HCT116 (cell line): ENCODE measurements at regions not wholly inside any gene's neighbourhood (a gene's known extent, or its start where the extent isn't known, plus 50 kb on each side); places are given as distances from the start of the nearest gene placed in this dataset.

Experiments
- ATAC-seq: fragments of 200-7000 bp; cut with Tn5 transposase; 2 replicates; pipeline ENCODE4 v1.9.1; 2020; ENCODE audit warnings: mild to moderate bottlenecking, moderate library complexity
- BruUV-seq: library from RNA; stranded (reverse); fragments of 400-500 nt; replicated peaks from 2 replicates; lab custom pipeline; 2021; lab: Mats Ljungman, UMichigan
- CTCF ChIA-PET: fragments of 300-600 bp; sonication (Branson Sonifier 250); formaldehyde crosslinking; loops from one replicate; lab custom pipeline; 2021; ENCODE audit warnings: antibody characterized with exemption; lab: Charles Lee
- POLR2A ChIA-PET: fragments of 300-600, 350-600 bp; sonication (Branson Sonifier 250); formaldehyde crosslinking; loops from one replicate; lab custom pipeline; 2021; ENCODE audit warnings: antibody characterized with exemption; lab: Charles Lee
- RAD21 ChIA-PET, 2 experiments: fragments of 300-600 bp; sonication (Branson Sonifier 250); formaldehyde crosslinking; loops; one replicate each; lab custom pipeline; 2023; ENCODE audit warnings: low total read pairs in 2 of 2; ENCODE audit not compliant: uncharacterized antibody in 2 of 2, unreplicated experiment in 2 of 2, low non-redundant PET in 1 of 2; lab: Charles Lee
- DNase-seq: peaks from one replicate; pipeline ENCODE4 v3.0.0-alpha.2; 2010; ENCODE audit warnings: low read depth, low spot score
- H2AFZ ChIP-seq: fragments of 200-600 bp; shearing (Covaris generic), sonication (generic); 2 replicates; pipeline ENCODE4 v1.6.1; 2017; ENCODE audit warnings: low read depth, mixed run types, mixed read lengths, antibody characterized with exemption, low read length; ENCODE audit not compliant: poor library complexity, severe bottlenecking
- H3K27ac ChIP-seq: 2 replicates; pipeline ENCODE4 v1.5.1; 2012; ENCODE audit warnings: low read depth, low read length
- H3K27me3 ChIP-seq: fragments of 200-600 bp; sonication (generic); 2 replicates; pipeline ENCODE4 v1.6.1; 2016; ENCODE audit warnings: mixed run types, low read length, mixed read lengths; ENCODE audit not compliant: insufficient read depth
- H3K36me3 ChIP-seq, 2 experiments: fragments of 200-500 bp in 1 of 2; fragments of 200-600 bp in 1 of 2; sonication (Bioruptor generic) in 1 of 2; sonication (generic) in 1 of 2; 2 replicates each; pipeline versions ENCODE4 v1.5.1 to v1.6.1; 2014 to 2016; ENCODE audit warnings: low read length in 2 of 2, inconsistent platforms in 1 of 2, mixed read lengths in 1 of 2, mixed run types in 1 of 2; ENCODE audit not compliant: insufficient read depth in 2 of 2, control insufficient read depth in 1 of 2
- H3K4me1 ChIP-seq, 2 experiments: fragments of 200-600 bp in 1 of 2; sonication (generic) in 1 of 2; 2 replicates each; pipeline versions ENCODE4 v1.5.1 to v1.6.1; 2012 to 2017; ENCODE audit warnings: low read length in 2 of 2, inconsistent platforms in 1 of 2, mild to moderate bottlenecking in 1 of 2, mixed read lengths in 1 of 2, mixed run types in 1 of 2, moderate library complexity in 1 of 2; ENCODE audit not compliant: insufficient read depth in 2 of 2, control insufficient read depth in 1 of 2
- H3K4me2 ChIP-seq: fragments of 200-600 bp; sonication (generic); 2 replicates; pipeline ENCODE4 v1.6.1; 2017; ENCODE audit warnings: mixed run types, low read length, mixed read lengths
- H3K4me3 ChIP-seq, 2 experiments: fragments of 200-600 bp in 1 of 2; sonication (generic) in 1 of 2; replicated peaks in 1 of 2; 2 replicates each; pipeline ENCODE4 v1.5.1; 2011 to 2016; ENCODE audit warnings: low read length in 2 of 2, control low read depth in 1 of 2, low read depth in 1 of 2, mild to moderate bottlenecking in 1 of 2, mixed read lengths in 1 of 2, mixed run types in 1 of 2
- H3K79me2 ChIP-seq: fragments of 200-600 bp; sonication (generic); 2 replicates; pipeline ENCODE4 v1.6.1; 2017; ENCODE audit warnings: mild to moderate bottlenecking, mixed run types, low read length, moderate library complexity, mixed read lengths; ENCODE audit not compliant: insufficient read depth
- H3K9ac ChIP-seq: fragments of 200-600 bp; sonication (generic); 2 replicates; pipeline ENCODE4 v1.6.1; 2016; ENCODE audit warnings: low read length, mixed read lengths
- H3K9me2 ChIP-seq: fragments of 200-600 bp; sonication (generic), shearing (Covaris generic); 2 replicates; pipeline ENCODE4 v1.6.1; 2017; ENCODE audit warnings: mixed run types, mild to moderate bottlenecking, moderate library complexity; ENCODE audit not compliant: insufficient read depth
- H3K9me3 ChIP-seq, 2 experiments: fragments of 200-500 bp in 1 of 2; fragments of 200-600 bp in 1 of 2; sonication (Bioruptor generic) in 1 of 2; sonication (generic) in 1 of 2; 2 replicates each; pipeline ENCODE4 v1.6.1; 2014 to 2017; ENCODE audit warnings: low read length in 2 of 2, mixed read lengths in 2 of 2, inconsistent platforms in 1 of 2, low read depth in 1 of 2, mild to moderate bottlenecking in 1 of 2, mixed run types in 1 of 2, moderate library complexity in 1 of 2; ENCODE audit not compliant: control insufficient read depth in 1 of 2, insufficient read depth in 1 of 2
- H4K20me1 ChIP-seq: fragments of 200-600 bp; sonication (generic), shearing (Covaris generic); 2 replicates; pipeline ENCODE4 v1.6.1; 2017; ENCODE audit warnings: mixed run types, mild to moderate bottlenecking, moderate library complexity; ENCODE audit not compliant: insufficient read depth
- EGR1 ChIP-seq: IDR thresholded peaks from 2 replicates; pipeline ENCODE4 v1.6.1; 2012; ENCODE audit warnings: low read depth
- ELF1 ChIP-seq: IDR thresholded peaks from 2 replicates; pipeline ENCODE4 v1.6.1; 2012; ENCODE audit warnings: low read depth, borderline replicate concordance
- EZH2 ChIP-seq: fragments of 200-600 bp; sonication (generic); IDR thresholded peaks from 2 replicates; pipeline ENCODE4 v1.6.1; 2017; ENCODE audit warnings: antibody characterized with exemption, mixed run types
- FOSL1 ChIP-seq: IDR thresholded peaks from 2 replicates; pipeline ENCODE4 v1.6.1; 2012; ENCODE audit warnings: low read depth
- JUND ChIP-seq: IDR thresholded peaks from 2 replicates; pipeline ENCODE4 v1.6.1; 2012
- POLR2AphosphoS5 ChIP-seq: IDR thresholded peaks from 2 replicates; pipeline ENCODE4 v1.6.1; 2011; ENCODE audit warnings: mild to moderate bottlenecking, low read depth, low read length, moderate library complexity
- RAD21 ChIP-seq: IDR thresholded peaks from 2 replicates; pipeline ENCODE4 v1.6.1; 2012; ENCODE audit warnings: low read depth, mild to moderate bottlenecking
- SIN3A ChIP-seq: IDR thresholded peaks from 2 replicates; pipeline ENCODE4 v1.6.1; 2012; ENCODE audit warnings: low read depth
- SP1 ChIP-seq: IDR thresholded peaks from 2 replicates; pipeline ENCODE4 v1.6.1; 2012; ENCODE audit warnings: low read depth
- YY1 ChIP-seq: IDR thresholded peaks from 2 replicates; pipeline ENCODE4 v1.6.1; 2011; ENCODE audit warnings: low read length, low read depth, moderate library complexity, mild to moderate bottlenecking; ENCODE audit not compliant: insufficient replicate concordance; ENCODE audit errors: extremely low read depth
- ZFX ChIP-seq: fragments of 450-650 bp; IDR thresholded peaks from 2 replicates; pipeline ENCODE4 v1.6.1; 2017
- ZNF274 ChIP-seq: fragments of 200-500 bp; sonication (Bioruptor generic); IDR thresholded peaks from 2 replicates; pipeline ENCODE4 v1.6.1; 2014; ENCODE audit warnings: mild to moderate bottlenecking, low read depth, low read length, inconsistent platforms
- intact Hi-C: fragments of 100-400 bp; cut with micrococcal nuclease; formaldehyde crosslinking; loops from 2 replicates; pipeline ENCODE4 v1.10.0; 2022
- TF ChIP-seq, protein P1 (sequence below): IDR thresholded peaks from 2 replicates; pipeline ENCODE4 v1.6.1; 2012
- TF ChIP-seq, protein P2 (sequence below): IDR thresholded peaks from 2 replicates; pipeline ENCODE4 v1.6.1; 2011; ENCODE audit warnings: mild to moderate bottlenecking, low read length, moderate library complexity; ENCODE audit not compliant: insufficient replicate concordance; ENCODE audit errors: extremely low read depth

DNA sequence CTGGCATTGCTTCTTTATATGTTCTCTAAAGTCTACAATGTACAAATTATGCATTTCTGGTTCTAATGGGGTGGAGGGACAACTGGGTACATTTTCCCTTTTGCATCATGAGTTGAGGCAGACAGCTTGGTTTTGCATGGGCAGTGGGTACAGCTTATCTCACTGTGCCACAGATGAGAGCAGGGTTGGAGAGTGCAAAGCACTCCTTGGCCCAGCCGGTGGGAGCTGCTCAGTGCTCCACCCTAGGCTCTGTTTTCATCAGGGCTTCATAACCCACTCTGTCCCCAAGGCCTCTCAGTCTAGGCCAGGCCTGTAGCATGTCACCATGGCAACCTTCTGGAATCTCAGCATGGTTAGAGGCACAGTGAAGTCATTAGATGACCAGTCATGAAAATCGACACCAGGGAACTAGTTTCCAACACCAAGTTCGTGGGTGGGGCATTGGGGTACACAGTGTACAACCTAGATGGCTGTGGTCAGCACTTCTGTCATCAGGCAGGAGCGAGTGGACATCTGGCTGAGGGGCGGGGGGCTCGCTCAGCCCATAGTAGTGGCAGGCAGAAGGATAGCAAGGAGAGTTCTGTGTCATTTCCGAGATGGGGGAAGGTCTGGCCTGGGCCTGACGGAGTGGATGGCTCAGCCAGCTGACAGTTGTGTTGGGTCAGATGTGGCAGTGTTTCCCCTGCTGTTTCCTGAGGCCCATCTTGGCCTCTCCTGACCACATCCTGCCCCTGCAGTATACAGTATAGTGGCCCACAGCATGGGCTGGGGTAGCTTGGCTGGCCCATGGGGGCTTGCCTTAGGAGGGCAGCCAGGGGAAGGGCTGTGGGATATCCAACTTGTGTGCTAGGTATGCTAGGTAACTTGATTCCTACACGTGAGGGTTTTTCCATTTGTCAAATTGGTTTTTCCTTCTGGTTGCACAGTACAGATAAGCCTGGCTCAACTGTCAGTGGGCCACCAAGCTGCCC is 75.7 kb upstream of the PRR23C start (continued):
- no peak for TF ChIP-seq SP1
- no peak for TF ChIP-seq EGR1
- no peak for TF ChIP-seq POLR2AphosphoS5
- no peak for TF ChIP-seq JUND
- no peak for TF ChIP-seq YY1
- TF ChIP-seq FOSL1 = no peak

DNA sequence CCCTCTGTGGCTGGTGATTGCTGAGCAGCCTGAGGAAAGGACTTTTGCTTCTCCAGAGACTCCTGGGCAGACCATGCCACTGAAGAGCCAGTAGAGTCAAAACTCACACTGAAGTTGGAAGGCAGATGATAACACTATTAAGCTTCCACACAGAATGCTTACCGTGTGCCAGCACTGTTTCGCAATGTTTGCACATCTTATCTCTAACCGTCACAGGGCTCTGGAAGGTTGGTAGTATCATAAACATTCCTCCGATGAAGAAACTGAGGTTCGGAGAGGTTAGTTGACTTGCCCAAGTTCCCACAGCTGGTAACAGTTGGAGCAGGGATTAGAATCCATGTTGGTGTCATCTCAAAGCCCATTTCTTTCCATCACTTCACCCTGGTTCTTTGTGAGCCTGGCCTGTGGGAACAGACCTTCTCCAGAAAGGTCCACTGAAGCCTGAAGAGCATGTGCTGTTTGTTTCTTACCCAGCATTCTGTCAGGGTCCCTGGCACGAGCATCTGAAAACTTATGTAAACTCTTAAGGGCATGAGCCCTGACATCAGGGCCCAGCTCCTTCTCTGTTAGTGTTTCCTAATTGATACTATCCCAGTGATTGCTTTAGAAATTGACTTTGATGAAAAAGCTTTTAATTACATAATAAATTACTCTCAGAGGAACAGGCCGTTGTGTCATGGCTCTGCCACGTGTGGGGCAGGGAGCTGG is 77.0 kb upstream of the PRR23C start:
- H3K9me2 ChIP-seq = no peaks in the 10 kb centered on the region
- H3K27ac ChIP-seq = no peak overlapping the region
- no peaks in the 10 kb centered on the region for H3K79me2 ChIP-seq
- H3K4me1 ChIP-seq = peaks cover 19 to 42% of the 10 kb centered on the region in 2 experiments
- H2AFZ ChIP-seq = no peak overlapping the region
- H3K4me2 ChIP-seq = no peak overlapping the region
- H3K9ac ChIP-seq = no peak overlapping the region
- DNase-seq (no peak), ATAC-seq (no peak)
- no peak overlapping the region for H3K4me3 ChIP-seq
- no peaks in the 10 kb centered on the region for H3K9me3 ChIP-seq
- TF ChIP-seq JUND = no peak
- TF ChIP-seq, protein P1, sequence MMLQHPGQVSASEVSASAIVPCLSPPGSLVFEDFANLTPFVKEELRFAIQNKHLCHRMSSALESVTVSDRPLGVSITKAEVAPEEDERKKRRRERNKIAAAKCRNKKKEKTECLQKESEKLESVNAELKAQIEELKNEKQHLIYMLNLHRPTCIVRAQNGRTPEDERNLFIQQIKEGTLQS = no peak
- TF ChIP-seq POLR2AphosphoS5 = no peak
- TF ChIP-seq ZNF274 = no peak
- TF ChIP-seq EZH2 = no peak
- no peak for TF ChIP-seq RAD21
- no peak for TF ChIP-seq SIN3A
- no peak for TF ChIP-seq ELF1
- TF ChIP-seq, protein P2, sequence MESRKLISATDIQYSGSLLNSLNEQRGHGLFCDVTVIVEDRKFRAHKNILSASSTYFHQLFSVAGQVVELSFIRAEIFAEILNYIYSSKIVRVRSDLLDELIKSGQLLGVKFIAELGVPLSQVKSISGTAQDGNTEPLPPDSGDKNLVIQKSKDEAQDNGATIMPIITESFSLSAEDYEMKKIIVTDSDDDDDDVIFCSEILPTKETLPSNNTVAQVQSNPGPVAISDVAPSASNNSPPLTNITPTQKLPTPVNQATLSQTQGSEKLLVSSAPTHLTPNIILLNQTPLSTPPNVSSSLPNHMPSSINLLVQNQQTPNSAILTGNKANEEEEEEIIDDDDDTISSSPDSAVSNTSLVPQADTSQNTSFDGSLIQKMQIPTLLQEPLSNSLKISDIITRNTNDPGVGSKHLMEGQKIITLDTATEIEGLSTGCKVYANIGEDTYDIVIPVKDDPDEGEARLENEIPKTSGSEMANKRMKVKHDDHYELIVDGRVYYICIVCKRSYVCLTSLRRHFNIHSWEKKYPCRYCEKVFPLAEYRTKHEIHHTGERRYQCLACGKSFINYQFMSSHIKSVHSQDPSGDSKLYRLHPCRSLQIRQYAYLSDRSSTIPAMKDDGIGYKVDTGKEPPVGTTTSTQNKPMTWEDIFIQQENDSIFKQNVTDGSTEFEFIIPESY = no peak
- no peak for TF ChIP-seq ZFX
- BruUV-seq = no TSS peak
- ChIA-PET CTCF (interaction anchor here (1.2 to 3.7 kb wide), 3 partner anchors 8 to 81 kb away, joined by 3 to 14 read pairs (median 3); no protein-coding TSS in a partner anchor), POLR2A (no interaction called here), RAD21 (no interaction called here)
- no peaks in the 10 kb centered on the region for H4K20me1 ChIP-seq
- no peaks in the 10 kb centered on the region for H3K27me3 ChIP-seq
- intact Hi-C loops = no loop called here
- no peaks in the 10 kb centered on the region for H3K36me3 ChIP-seq
